ENCODE measurements at regions not wholly inside any gene's neighbourhood (a gene's known extent, or its start where the extent isn't known, plus 50 kb on each side); places are given as distances from the start of the nearest gene placed in this dataset.

DNA sequence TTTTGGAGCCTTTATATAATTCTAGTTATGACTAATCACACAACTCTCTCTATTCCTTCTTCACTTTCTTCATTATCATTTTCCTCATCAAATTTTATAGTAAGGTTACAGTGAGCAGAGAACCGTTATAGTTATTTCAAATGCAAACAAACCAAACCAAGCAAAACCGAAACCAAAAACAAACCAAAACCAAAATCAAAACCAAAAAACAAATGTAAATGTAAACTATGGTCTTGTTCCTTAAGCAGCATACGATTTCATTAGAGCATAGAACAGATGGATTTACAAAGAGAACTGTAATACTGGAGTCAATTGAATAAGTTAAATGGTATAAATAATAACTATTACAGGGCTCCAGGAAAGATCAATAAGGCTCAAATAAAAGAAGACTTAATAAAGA is 447.1 kb downstream of the LRRC70 start:
- TF ChIP-seq POLR2A (IDR thresholded peaks at IDR 0.05) (no peak), CTCF (IDR thresholded peaks at IDR 0.05) (no peak)
